ENCODE measurements at regions not wholly inside any gene's neighbourhood (a gene's known extent, or its start where the extent isn't known, plus 50 kb on each side); places are given as distances from the start of the nearest gene placed in this dataset.
A peak's percentile ranks its signal among the peaks of the same experiment; 100 is the strongest.

DNA sequence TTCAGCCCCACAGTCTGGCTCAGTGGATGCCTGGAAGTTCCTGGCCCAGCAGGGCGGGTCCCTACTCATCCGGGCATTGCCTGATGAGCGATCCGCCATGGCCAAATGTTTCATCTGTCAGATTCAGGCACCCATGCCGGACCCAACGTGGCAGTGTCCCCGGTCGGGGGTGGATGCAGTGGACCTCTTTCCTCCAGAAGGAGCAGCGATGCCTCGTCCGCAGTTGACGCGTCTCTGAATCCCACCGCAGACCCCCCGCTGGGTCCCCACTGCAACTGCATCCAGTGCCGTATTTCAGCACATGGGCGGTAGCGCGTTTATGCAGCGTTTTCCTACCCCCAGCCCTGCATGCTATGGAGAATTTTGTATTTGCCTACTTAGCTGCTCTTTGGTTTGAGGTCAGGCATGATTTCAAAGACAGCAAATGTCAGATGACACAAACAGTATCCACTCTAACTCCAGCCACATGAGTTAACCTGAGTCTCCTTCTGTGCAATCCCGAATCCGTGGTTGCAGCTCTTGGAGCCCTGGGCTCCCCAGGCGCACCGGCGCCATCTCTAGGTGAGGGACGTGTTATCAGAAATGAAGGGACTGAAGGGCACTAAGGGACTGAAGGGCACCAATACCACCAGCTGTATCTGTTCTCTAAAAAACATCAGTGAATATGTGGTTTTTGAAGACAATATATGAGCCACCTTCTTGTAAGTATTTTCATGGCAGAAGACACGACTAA, 72.6 kb upstream of the THBS2 start:
- no peak overlapping the region for H3K4me3 ChIP-seq (ENCODE audit: low read depth in 2 of 2, low read length in 1 of 2)
- no peak overlapping the region for H3K9ac ChIP-seq
- no peak overlapping the region for H3K4me2 ChIP-seq
- no peaks in the 10 kb centered on the region for H3F3A ChIP-seq (replicated peaks; ENCODE audit: insufficient read depth)
- DNase-seq = peak; percentile 33
- ChIA-PET CTCF (interaction anchor here (0.7 kb wide), 1 partner anchor 10 kb away, joined by 3 read pairs; no protein-coding TSS in a partner anchor), POLR2A (no interaction called here)
- no peaks in the 10 kb centered on the region for H3K27me3 ChIP-seq (ENCODE audit: insufficient read depth)
- WGBS (ENCODE audit: low lambda C conversion rate) = 71% methylated on average over 24 of the region's 27 CpGs
- no peaks in the 10 kb centered on the region for H3K36me3 ChIP-seq (replicated peaks in 1 of 2; ENCODE audit: control insufficient read depth in 1 of 2, insufficient read depth in 2 of 2, low read length in 1 of 2)
- no peak overlapping the region for H3K27ac ChIP-seq (ENCODE audit: low read depth in 2 of 2, low read length in 1 of 2)
- H3K9me3 ChIP-seq = no peaks in the 10 kb centered on the region
- no peaks in the 10 kb centered on the region for H3K79me2 ChIP-seq (ENCODE audit: insufficient read depth)
- no peaks in the 10 kb centered on the region for H4K20me1 ChIP-seq (ENCODE audit: insufficient read depth)
- TF ChIP-seq SMC3 (IDR thresholded peaks at IDR 0.05; ENCODE audit: low read depth, low read length) = peak; percentile 69
- TF ChIP-seq FOXM1 (IDR thresholded peaks at IDR 0.05; ENCODE audit: low read depth) = no peak
- TF ChIP-seq JUND (IDR thresholded peaks at IDR 0.05) = no peak
- TF ChIP-seq RAD21 (IDR thresholded peaks at IDR 0.05; ENCODE audit: low read length) = peak; percentile 65
- TF ChIP-seq, protein P1, sequence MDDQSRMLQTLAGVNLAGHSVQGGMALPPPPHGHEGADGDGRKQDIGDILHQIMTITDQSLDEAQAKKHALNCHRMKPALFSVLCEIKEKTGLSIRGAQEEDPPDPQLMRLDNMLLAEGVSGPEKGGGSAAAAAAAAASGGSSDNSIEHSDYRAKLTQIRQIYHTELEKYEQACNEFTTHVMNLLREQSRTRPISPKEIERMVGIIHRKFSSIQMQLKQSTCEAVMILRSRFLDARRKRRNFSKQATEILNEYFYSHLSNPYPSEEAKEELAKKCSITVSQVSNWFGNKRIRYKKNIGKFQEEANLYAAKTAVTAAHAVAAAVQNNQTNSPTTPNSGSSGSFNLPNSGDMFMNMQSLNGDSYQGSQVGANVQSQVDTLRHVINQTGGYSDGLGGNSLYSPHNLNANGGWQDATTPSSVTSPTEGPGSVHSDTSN (IDR thresholded peaks at IDR 0.05) = no peak
- TF ChIP-seq SIN3A (IDR thresholded peaks at IDR 0.05; ENCODE audit: borderline replicate concordance, low read depth, low read length) = no peak
- TF ChIP-seq, protein P2, sequence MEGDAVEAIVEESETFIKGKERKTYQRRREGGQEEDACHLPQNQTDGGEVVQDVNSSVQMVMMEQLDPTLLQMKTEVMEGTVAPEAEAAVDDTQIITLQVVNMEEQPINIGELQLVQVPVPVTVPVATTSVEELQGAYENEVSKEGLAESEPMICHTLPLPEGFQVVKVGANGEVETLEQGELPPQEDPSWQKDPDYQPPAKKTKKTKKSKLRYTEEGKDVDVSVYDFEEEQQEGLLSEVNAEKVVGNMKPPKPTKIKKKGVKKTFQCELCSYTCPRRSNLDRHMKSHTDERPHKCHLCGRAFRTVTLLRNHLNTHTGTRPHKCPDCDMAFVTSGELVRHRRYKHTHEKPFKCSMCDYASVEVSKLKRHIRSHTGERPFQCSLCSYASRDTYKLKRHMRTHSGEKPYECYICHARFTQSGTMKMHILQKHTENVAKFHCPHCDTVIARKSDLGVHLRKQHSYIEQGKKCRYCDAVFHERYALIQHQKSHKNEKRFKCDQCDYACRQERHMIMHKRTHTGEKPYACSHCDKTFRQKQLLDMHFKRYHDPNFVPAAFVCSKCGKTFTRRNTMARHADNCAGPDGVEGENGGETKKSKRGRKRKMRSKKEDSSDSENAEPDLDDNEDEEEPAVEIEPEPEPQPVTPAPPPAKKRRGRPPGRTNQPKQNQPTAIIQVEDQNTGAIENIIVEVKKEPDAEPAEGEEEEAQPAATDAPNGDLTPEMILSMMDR (IDR thresholded peaks at IDR 0.05) = peak; percentile 61
- TF ChIP-seq, protein P3, sequence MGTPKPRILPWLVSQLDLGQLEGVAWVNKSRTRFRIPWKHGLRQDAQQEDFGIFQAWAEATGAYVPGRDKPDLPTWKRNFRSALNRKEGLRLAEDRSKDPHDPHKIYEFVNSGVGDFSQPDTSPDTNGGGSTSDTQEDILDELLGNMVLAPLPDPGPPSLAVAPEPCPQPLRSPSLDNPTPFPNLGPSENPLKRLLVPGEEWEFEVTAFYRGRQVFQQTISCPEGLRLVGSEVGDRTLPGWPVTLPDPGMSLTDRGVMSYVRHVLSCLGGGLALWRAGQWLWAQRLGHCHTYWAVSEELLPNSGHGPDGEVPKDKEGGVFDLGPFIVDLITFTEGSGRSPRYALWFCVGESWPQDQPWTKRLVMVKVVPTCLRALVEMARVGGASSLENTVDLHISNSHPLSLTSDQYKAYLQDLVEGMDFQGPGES (IDR thresholded peaks at IDR 0.05; ENCODE audit: low read depth, low read length) = no peak
- TF ChIP-seq, protein P4, sequence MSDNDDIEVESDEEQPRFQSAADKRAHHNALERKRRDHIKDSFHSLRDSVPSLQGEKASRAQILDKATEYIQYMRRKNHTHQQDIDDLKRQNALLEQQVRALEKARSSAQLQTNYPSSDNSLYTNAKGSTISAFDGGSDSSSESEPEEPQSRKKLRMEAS (IDR thresholded peaks at IDR 0.05; ENCODE audit: low read depth) = 0 out of 2 replicates have a peak, but pooled peaks have one; percentile 20
- TF ChIP-seq NRF1 (IDR thresholded peaks at IDR 0.05; ENCODE audit: low read depth, low read length) = no peak
- H2AFZ ChIP-seq (ENCODE audit: low read depth) = no peak overlapping the region
- H3K4me1 ChIP-seq (ENCODE audit: control insufficient read depth in 1 of 2, insufficient read depth in 2 of 2, low read depth in 1 of 2, low read length in 1 of 2) = no peaks in the 10 kb centered on the region
- no peaks in the 10 kb centered on the region for H3K9me2 ChIP-seq

DNA sequence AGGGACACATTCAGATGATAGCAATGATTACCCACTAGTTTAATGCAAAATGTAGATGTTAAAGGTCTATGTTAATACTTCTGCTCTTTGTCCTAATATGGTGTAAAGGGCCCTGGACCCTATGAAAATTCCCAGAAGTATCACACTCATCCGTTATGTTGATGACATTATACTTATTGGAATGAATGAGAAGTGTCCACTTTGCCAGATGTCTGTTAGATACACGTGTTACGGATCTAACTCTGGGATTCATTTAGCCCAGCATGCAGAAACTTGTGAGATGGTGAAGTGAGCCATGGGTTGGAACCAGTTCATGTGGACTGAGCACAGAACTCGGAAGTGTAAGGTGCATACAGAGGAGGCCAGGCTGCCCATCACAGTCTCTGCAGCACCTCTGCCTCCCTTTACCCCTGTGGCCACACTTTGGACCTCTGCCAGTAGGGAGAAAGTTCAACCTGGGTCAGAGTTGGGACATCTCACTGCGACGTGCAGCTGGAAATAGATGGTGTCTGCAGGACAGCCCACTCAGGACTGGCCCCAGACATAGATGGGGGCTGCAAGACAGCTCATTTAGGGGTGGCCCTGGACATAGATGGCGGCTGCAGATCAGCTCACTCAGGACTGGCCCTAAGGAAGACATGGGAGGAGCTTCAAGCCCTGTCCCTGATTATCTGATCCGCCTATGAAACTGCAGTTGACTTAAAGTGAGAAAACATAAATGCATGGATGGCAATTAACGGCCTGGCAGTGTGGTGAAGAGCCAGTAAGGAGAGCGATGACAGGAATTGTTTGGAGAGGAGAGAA, 71.2 kb upstream of the THBS2 start:
- 73% methylated on average over 10 of the region's 10 CpGs for WGBS (ENCODE audit: low lambda C conversion rate)
- no peaks in the 10 kb centered on the region for H3K9me2 ChIP-seq
- H3K4me3 ChIP-seq (ENCODE audit: low read depth in 2 of 2, low read length in 1 of 2) = no peak overlapping the region
- ChIA-PET CTCF (no interaction called here), POLR2A (no interaction called here)
- no peak for DNase-seq
- no peaks in the 10 kb centered on the region for H3K4me1 ChIP-seq (ENCODE audit: control insufficient read depth in 1 of 2, insufficient read depth in 2 of 2, low read depth in 1 of 2, low read length in 1 of 2)
- no peaks in the 10 kb centered on the region for H3K9me3 ChIP-seq
- no peak overlapping the region for H3K27ac ChIP-seq (ENCODE audit: low read depth in 2 of 2, low read length in 1 of 2)
- no peaks in the 10 kb centered on the region for H3F3A ChIP-seq (replicated peaks; ENCODE audit: insufficient read depth)
- H3K27me3 ChIP-seq (ENCODE audit: insufficient read depth) = no peaks in the 10 kb centered on the region
- no peaks in the 10 kb centered on the region for H3K79me2 ChIP-seq (ENCODE audit: insufficient read depth)
- no peaks in the 10 kb centered on the region for H3K36me3 ChIP-seq (replicated peaks in 1 of 2; ENCODE audit: control insufficient read depth in 1 of 2, insufficient read depth in 2 of 2, low read length in 1 of 2)
- no peak overlapping the region for H3K9ac ChIP-seq
- no peak overlapping the region for H2AFZ ChIP-seq (ENCODE audit: low read depth)
- no peaks in the 10 kb centered on the region for H4K20me1 ChIP-seq (ENCODE audit: insufficient read depth)
- no peak overlapping the region for H3K4me2 ChIP-seq
- TF ChIP-seq RCOR1 (IDR thresholded peaks at IDR 0.05; ENCODE audit: low read length) = no peak
- TF ChIP-seq GABPA (IDR thresholded peaks at IDR 0.05; ENCODE audit: low read depth) = no peak
- TF ChIP-seq RAD21 (IDR thresholded peaks at IDR 0.05; ENCODE audit: low read length) = no peak
- no peak for TF ChIP-seq JUND (IDR thresholded peaks at IDR 0.05)
- TF ChIP-seq, protein P1 (IDR thresholded peaks at IDR 0.05) = no peak
- TF ChIP-seq TEAD4 (IDR thresholded peaks at IDR 0.05; ENCODE audit: borderline replicate concordance, insufficient read depth) = no peak
- TF ChIP-seq GATA2 (CRISPR knock-in tag; IDR thresholded peaks at IDR 0.05) = no peak
- TF ChIP-seq MXI1 (IDR thresholded peaks at IDR 0.05; ENCODE audit: low read depth, low read length) = no peak
- TF ChIP-seq, protein P5, sequence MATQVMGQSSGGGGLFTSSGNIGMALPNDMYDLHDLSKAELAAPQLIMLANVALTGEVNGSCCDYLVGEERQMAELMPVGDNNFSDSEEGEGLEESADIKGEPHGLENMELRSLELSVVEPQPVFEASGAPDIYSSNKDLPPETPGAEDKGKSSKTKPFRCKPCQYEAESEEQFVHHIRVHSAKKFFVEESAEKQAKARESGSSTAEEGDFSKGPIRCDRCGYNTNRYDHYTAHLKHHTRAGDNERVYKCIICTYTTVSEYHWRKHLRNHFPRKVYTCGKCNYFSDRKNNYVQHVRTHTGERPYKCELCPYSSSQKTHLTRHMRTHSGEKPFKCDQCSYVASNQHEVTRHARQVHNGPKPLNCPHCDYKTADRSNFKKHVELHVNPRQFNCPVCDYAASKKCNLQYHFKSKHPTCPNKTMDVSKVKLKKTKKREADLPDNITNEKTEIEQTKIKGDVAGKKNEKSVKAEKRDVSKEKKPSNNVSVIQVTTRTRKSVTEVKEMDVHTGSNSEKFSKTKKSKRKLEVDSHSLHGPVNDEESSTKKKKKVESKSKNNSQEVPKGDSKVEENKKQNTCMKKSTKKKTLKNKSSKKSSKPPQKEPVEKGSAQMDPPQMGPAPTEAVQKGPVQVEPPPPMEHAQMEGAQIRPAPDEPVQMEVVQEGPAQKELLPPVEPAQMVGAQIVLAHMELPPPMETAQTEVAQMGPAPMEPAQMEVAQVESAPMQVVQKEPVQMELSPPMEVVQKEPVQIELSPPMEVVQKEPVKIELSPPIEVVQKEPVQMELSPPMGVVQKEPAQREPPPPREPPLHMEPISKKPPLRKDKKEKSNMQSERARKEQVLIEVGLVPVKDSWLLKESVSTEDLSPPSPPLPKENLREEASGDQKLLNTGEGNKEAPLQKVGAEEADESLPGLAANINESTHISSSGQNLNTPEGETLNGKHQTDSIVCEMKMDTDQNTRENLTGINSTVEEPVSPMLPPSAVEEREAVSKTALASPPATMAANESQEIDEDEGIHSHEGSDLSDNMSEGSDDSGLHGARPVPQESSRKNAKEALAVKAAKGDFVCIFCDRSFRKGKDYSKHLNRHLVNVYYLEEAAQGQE (IDR thresholded peaks at IDR 0.05; ENCODE audit: low read depth, low read length) = no peak
